NCI-H1436 treated with DMSO at 0.1 percent for 48 hours (cell line): ENCODE measurements at regions not wholly inside any gene's neighbourhood (a gene's known extent, or its start where the extent isn't known, plus 50 kb on each side); places are given as distances from the start of the nearest gene placed in this dataset.
"Not testable (repeated sequence)": the region's sequence is repeated elsewhere in the genome, so short reads cannot be mapped to it uniquely, and the experiment has no call there.

Source experiments
- DNase-seq: peaks from one replicate; lab custom pipeline; 2025; lab: John Stamatoyannopoulos, UW

- not testable (repeated sequence) for DNase-seq
These were observed 237.9 kb upstream of the SGCG start for GRCh38 chr13:22942831-22943230.

GRCh38 chr13:22944378-22944777 is 236.4 kb upstream of the SGCG start:
- DNase-seq = no peak

DNA sequence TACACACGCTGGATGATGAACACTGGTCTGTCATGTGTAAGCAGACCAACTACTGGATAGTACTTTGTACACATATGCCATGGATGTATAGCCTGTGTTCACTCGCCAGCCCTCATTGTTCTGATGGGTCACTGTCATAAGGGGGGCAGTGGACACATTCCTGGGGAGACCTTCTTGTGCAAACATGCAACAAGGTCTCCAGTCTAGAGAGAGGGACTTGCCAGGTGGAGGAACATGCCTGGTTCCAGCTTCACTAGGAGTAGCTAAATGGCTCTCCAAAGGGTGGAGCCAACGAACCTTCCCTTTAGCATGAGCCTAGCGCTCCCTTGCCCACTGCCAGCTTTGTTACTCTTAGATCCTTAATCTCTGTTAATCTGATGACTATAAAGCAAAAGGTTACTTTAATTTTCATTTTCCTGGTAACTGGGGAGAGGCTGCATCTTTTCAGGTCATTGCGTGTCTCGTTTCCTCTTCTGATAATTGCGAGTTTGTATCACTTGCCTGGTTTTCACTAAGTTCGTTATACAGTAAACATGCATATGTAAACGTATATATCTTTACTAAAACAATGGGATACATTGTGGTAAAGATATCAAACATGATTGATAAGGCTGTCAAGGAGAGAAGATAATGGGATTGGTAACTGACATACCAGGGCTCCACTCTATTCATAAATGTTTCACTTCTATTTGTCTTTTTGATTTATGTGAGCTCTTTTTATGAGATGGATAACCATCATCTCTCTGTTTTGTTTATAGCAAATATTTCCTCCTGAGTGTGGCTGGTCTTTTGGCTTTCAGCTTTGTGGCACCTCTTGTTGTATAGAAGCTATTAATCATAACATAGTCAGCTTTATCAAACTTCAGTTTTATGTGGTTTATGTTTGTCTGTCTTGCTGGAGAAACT is 235.2 kb upstream of the SGCG start:
- DNase-seq = no peak

GRCh38 chr13:22948421-22948820 is 232.4 kb upstream of the SGCG start:
- DNase-seq = no peak

DNA sequence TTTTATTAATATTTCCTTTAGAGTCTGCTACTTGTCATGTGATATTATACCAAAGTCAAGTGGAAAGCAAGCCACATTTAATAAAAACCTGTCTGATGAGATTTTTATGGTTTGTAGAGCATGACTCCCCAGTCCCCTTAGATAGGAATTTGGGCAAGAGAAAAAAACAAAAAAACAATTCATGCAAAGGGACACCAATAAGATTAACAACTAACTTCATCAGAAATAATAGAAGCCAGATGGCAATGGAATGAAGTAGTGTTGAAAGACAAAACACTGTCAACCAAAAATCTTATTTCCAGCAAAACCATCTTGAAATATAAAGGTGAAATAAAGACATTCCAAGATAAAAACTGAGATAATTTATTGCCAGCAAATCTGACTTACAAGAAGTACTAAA is 228.8 kb upstream of the SGCG start:
- DNase-seq = not testable (repeated sequence)

DNA sequence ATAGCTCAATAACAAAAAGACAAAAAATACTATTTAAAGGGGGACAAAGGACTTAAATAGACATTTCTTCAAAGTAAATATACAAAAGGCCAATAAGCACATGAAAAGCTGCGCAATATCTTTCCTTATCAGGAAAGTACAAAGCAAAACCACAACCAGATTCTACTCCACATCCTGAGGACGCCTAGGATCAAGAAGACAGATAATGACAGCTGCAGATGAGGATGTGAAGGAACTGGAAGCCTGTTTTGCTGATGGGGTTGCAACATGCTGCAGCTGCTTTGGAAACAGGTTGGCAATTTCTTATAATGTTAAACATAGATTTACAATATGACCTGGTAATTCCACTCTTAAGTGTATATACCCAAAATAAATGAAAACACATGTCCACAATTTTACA is 225.6 kb upstream of the SGCG start:
- DNase-seq = not testable (repeated sequence)

- DNase-seq = not testable (repeated sequence)
These were observed 224.2 kb upstream of the SGCG start for GRCh38 chr13:22956456-22957115.

DNA sequence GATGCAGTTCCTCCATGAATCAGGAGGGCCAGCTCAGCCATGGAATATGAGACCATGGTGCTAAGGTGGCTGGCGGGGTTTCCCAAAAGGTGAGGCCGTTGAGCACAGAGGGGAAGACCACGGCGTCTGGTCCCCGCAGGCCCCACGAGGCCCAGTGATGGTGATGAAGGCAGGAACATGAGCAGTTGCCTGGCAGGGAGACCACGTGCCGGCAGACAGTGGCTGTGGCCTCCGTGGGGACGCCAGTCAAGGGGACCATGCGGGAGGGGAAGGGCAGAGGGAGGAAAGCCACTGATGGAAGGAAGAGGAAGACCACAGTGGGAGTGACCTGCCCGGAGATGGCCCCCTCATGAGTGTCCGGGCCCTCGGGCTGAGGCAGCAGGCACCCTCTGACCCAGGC is 220.9 kb upstream of the SGCG start:
- DNase-seq = not testable (repeated sequence)

- no peak for DNase-seq
These were observed 220.0 kb upstream of the SGCG start for GRCh38 chr13:22960827-22961226.

DNA sequence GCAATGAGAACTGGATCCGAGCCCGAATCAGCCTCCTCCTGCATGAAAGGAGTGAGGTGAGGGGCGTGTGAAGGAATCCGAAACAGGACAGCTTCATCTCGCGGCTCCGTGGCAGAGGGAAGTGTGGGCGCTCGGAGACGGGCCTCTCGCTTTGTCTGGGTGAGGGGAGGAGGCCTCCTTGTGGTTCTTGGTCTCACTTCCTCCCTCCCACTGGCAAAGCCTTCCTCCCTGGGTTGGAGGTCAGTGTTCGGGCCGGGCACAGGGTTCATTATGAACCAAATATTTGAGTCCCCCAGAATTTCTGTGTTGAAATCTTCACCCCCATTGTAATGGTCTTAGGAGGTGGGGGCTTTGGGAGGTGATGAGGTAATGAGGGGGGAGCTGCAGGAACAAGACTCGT is 219.4 kb upstream of the SGCG start:
- not testable (repeated sequence) for DNase-seq

GRCh38 chr13:22961835-22962537 is 218.8 kb upstream of the SGCG start:
- DNase-seq = no peak

- not testable (repeated sequence) for DNase-seq
These were observed 217.3 kb upstream of the SGCG start for GRCh38 chr13:22963384-22964053.

- no peak for DNase-seq
These were observed 216.4 kb upstream of the SGCG start for GRCh38 chr13:22964245-22964966.

DNA sequence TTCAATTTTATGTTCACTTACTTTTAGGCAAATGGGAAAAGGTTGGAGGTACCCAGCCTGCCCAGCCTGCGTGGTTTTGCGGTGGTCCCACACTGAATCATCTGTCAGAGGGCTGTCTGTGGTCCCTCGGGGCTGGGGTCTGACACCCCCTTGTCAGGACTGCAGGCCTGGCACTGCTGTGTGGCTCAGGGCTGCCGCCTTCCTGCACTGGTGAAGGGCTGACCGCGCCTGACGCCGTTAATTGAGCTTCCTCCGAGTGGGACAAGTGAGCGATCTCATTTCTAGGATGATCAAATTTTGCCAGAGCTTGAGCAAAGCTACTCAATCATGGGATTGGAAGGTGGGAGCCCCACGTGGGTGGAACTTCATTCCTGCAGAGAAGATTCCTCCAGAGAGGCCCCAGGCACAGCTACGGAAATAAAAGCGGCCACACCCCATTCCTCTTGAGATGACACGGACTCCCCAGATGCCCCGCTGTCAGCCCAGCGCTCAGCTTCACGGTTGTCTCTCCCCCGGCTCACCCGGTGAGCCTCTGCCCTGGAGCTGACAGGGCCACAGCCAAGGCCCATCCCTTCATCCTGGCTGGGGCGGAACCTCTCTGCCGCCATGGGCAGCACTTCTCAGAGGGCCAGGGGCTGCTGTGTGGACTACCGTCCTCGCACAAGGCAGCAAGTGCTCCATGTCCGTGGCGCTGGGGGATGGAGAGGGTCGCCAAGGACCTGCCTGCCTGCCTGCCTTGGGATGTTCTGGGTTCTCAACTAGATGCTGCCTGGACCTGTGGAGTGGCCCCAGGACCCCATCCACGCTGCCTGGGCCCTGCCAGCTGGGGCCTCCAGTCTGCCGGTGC is 215.5 kb upstream of the SGCG start:
- DNase-seq = not testable (repeated sequence)

- not testable (repeated sequence) for DNase-seq
These were observed 214.9 kb upstream of the SGCG start for GRCh38 chr13:22965858-22966239.

GRCh38 chr13:22966753-22967152 is 214.0 kb upstream of the SGCG start:
- DNase-seq = not testable (repeated sequence)

- no peak for DNase-seq
These were observed 213.1 kb upstream of the SGCG start for GRCh38 chr13:22967669-22968068.

DNA sequence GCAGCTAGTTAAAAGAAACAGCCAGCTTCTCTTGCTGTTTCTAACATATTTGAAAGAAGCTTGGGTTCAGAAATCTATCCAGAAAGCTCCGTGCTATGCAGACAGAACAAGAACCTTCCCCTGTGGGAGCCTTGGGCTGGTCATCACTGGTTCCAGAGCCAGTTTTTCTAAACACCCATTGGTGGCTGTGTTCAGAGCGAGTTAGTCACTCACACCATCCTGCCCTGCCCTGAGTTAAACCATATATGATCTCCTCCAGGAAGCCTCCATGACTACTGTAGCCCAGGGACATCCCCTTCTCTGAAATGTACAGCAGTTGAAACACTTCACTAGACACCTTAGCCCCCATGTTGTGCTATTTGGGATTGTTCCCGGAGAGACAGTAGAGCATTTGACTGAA is 200.8 kb upstream of the SGCG start:
- DNase-seq = no peak

- DNase-seq = no peak
These were observed 199.8 kb upstream of the SGCG start for GRCh38 chr13:22980936-22981335.

DNA sequence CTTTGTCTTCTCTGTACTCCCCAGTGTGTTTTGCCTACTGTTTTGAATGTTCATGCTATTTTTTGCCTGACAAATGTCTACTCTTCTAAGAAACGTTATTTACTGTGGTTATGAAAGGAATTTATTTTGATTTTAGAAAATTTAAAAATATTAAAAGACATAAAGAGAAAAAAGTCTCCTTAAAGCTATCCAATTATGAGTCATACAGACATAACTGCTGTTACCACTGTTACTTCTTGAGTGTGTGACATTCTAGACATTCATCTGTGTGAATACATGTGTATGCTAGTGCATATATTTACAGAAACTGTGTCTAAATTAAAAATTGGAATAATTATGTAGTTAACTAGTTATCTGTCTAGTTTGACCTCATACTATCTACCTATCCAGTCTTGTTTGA is 187.6 kb upstream of the SGCG start:
- no peak for DNase-seq

- no peak for DNase-seq
These were observed 177.3 kb upstream of the SGCG start for GRCh38 chr13:23003446-23003845.
